GM19452 (cell line): ENCODE measurements at regions not wholly inside any gene's neighbourhood (a gene's known extent, or its start where the extent isn't known, plus 50 kb on each side); places are given as distances from the start of the nearest gene placed in this dataset.

ENCODE experiments used
- ATAC-seq: cut with Tn5 transposase; IDR thresholded peaks from one replicate; pipeline ENCODE4 v1.9.1; 2021; ENCODE audit not compliant: unreplicated experiment

- ATAC-seq: no peak
These were observed 975.2 kb upstream of the GHITM start for GRCh38 chr10:83164156-83164555.

DNA sequence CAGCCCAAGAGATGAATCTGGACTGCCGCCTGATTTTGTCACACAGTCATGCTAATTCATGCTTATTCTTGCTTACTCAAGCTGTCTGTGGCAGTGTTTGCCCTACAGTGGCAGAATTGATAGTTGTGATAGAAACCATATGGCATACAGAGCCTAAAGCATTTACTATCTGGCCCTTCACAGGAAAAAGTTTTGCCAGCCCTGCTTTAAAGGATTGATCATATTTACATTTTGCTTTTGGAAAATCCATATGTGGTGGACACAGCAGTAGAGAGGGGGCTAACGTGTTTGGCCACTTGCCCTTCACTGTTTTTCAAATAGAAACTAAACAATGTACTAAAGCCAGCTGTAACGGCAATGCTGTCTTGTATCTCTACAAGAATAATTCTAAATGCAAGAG lies 974.0 kb upstream of the GHITM start:
- no peak for ATAC-seq

DNA sequence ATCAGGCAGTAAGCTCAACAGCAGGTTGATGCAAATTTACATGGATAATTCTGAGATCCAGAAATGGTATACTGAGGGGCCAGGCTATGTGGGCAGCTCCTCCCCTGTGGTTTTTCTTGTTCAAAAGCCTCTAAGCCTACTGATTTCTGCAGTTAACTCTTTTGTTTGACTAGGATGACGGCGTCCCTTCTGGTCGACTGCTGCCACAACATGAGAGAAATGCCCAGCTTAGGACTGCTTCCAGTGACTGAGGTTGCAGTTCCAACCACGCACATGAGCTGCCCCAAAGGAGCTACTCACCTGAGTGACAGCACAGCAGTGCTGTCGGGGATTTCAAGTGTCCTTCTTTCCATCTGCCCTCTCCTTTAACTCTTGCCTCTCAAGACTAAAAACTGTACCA lies 973.0 kb upstream of the GHITM start:
- ATAC-seq: no peak

- ATAC-seq: no peak
These were observed 972.2 kb upstream of the GHITM start for GRCh38 chr10:83167081-83167480.

DNA sequence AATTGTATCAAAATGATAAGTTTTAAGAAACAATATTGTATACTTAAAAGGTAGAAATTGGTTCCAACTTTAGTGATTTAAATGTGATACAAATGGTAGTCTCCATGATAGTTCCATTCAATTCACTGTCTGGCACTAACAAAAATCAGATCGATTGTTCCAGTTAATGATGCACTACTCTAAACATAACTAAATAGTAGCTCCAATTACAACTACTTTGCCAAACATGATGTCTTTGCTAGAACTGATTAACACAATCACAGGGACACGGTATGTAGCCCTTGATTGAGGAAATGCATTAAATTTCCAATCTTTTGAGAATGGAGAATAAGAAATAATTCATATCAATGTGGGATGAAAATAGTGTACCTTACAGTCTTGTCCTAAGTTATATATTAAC lies 962.4 kb upstream of the GHITM start:
- no peak for ATAC-seq

DNA sequence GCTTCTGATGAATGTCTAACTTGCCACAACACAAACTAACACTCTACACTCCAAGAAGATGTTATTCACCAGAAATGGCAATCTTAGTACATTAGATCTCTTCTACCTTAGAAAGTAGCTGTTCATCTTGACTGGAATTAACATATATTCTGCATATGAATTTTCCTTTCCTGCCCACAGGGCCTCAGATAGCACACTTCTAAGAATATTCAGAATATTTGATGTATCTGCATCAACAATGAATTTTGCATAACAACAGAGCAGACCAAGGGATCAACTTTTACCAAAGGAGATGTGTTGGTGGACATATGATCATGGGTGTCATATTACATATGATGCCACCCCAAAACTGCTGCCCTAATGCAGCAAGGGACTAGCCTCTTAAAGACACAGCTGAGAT lies 960.8 kb upstream of the GHITM start:
- ATAC-seq: no peak

DNA sequence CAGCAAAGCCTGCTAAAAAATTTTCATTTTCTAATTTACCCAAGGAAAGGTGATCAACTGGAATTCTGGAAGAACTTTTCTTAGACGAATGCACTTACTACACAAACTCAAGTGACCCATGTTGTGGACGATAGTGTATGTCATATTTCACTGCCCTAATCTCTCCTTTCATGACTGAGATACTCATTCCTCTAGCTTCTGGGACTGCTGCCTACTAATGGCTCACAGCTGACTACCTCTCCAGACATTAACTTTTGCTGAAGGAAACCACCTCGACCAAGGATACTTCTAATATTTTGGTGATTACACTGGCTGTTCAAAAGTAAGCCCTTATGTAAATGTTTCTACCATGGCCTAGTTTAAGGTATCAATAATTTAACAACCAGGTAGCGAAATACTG lies 959.9 kb upstream of the GHITM start:
- ATAC-seq: no peak

GRCh38 chr10:83182076-83182475 lies 957.2 kb upstream of the GHITM start:
- no peak for ATAC-seq

- no peak for ATAC-seq
These were observed 954.7 kb upstream of the GHITM start for GRCh38 chr10:83184641-83185040.

GRCh38 chr10:83190614-83191013 lies 948.7 kb upstream of the GHITM start:
- no peak for ATAC-seq

DNA sequence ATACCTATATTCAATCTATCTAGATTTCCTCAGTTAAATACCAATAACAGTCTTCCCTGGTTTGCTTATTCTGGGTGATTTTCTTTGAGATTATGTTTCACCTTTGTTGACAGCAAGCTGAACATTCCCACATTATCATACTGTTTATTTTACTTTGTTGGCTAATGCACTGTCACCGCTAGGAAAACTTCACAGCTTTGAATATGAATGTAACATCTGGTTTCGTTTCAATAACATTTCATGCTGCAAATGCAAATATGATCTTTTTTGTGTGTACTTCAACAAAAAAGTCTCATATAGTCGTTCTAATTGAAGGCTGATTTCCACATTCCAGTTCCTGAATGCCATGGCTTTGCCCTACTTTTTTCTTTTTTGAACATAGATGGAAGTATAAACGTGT lies 946.3 kb upstream of the GHITM start:
- no peak for ATAC-seq

DNA sequence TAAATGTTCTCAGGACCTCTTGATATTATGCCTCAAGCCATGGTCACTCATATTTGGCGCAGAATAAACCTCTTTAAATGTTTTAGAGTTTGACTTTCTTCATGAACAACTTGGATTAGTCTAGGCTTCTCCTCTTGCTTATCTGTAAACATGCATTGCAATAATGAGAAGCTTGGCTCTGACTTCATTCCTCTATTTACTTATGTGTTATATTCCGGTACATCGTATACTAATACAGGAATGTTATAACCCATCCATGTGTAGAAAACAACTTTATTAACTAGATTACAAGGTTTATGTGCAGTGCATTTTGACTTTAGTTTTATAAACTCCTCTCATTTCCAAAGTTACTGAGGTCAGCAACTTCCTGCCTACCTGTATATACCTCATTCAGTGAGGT lies 944.3 kb upstream of the GHITM start:
- no peak for ATAC-seq

- no peak for ATAC-seq
These were observed 939.9 kb upstream of the GHITM start for GRCh38 chr10:83199374-83199773.

DNA sequence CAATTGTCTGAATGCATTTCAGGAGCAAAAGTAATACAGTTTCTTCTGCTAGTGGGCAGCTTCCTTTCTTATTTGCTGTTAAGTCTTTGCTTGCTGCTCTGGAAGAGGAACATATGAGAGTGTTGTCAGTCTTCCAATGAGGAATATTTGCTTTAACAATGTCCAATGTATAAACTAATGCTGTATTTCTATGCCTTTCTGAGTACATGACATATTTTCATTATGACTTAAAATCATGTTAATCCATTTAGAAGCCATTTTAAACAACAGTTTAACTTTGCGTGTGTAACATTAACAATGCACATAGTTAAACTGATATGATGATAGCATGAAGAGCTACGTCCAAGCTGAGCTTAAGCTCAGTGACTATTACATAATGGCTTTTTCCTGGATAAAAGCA lies 933.4 kb upstream of the GHITM start:
- ATAC-seq: no peak

- no peak for ATAC-seq
These were observed 926.5 kb upstream of the GHITM start for GRCh38 chr10:83212632-83213334.

DNA sequence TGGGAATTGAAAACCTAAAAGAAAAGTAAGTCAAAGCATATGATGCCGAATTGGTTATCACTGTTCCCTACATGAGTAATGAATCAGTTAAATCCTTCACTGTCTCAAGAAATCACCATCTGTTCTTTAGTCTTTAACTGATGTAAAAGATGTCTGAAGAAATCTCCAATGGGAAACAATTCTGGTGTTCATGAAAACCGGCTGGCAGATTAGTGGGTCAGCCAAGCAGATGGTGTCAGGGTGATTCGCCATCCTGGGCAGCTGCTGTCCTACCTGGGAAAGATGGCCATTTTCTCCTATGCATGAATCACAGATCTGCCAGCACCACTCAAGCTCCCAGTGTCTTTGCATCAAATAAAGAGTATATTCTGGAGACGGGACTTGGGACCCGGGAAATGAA lies 925.2 kb upstream of the GHITM start:
- no peak for ATAC-seq

DNA sequence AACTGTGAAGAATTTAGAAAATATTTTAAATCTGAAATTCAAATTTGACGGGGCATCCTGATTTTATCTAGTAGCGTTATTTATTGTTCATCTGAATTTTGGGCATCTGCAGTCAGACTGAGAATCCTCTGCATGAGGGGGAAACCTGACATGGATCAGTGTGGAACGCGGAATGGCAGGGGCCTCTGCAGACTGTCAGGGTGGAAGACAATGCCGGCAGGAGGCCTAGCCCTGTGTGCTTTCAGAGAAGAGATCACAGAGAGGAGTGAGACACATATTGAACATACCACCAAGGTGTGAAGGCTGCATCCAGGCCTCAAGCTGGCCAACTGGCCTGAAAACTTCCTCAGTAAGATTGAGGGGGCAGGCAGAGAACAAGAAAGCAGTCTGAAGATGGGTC lies 921.1 kb upstream of the GHITM start:
- no peak for ATAC-seq

DNA sequence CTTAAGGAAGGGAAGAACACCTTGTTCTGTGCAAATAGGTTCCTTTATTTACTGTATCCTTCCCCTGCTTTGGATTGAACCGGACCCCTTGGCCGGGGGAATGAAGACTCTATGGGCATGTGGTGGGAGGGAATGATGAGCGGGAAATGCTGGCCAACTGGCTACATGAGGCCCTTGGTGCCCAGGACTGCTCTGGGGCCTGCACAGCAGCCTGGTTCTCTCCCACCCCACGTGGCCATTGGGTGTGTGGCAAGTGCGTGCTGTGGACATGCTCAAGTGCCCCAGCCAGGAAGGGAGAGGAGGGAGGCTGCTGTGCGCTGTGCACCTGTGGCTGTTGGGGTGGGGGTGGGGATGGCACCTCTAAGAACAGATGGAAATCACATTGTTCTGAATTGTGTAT lies 917.0 kb upstream of the GHITM start:
- ATAC-seq: no peak

DNA sequence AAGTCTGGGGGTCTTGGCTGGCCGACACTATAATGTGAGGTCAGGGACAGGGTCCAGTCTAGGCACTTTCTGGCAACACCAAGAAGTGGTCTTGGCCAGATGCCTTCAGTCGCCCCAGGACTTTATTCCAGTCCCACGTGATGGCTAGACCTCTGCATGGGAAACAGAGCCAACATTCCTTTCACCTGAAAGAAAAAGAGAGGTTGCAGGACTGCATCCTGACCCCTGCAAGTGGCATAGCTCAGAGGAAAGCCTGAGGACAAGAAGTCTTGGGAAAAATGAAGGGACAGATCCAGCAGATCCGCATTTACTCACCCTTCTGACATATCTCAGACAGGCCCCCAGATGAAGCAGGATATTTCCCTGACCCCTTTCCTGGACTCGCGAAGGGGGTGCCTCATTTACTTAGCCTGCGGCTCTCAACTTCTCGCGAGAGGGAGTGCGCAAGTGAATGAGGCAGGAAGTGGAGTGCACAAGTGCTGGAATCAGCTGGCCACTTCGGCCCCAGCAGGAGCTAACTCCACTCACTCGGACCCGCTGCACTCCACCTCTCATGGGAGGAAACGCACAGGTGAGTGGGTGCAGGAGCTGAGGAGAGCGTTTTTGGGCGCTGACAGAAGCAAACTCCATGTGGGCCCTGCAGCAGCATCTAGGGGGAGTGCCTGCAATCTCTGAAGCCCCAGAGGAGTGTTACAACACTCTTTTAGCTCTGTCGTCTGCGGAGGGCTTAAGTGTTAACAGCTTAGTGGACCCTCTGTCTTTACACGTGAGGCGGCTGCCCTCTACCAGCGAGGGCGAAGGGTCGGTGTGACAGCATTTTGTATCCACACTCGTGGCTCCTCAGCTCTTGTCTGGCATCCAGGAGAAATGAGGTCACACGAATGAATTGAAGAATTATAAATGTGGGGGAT lies 916.2 kb upstream of the GHITM start:
- ATAC-seq: no peak

- no peak for ATAC-seq
These were observed 913.5 kb upstream of the GHITM start for GRCh38 chr10:83225781-83226180.

DNA sequence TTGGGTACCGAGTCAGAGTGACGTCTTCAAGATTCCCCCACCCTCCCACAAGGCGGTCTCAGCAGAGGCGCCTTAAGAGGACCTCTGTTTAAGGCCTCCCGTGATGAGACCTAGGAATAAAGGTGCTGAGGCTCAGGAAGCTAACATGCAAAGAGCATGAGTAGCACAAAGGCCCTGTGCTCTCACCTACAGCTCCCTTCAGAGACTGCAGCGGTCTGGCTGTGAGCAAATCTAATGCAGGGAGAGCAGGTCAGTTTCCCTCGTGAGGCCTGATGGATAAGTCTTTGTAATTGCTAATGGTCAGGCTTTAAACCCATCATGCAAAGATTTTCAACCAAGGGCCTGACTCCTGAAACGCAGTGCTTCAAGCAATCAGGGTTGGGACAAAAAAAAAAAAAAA lies 909.3 kb upstream of the GHITM start:
- ATAC-seq: no peak

DNA sequence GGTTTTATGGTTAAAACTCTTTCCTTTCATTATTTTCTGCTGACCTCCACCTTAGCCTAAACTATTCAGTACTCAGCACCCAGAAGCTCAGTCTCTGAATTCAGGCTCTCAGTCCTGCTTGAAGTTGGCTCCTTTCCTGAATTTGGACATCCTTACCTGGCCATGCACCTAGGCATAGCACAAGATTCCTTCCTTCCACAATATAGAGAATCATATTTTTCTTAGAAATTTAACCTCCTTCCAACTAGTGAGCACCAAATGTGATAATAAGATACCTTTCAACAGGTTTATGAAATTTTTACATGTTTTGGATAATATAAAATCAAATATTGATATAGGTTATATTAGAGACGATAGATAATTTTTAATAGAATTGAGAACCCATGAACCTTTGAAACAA lies 905.6 kb upstream of the GHITM start:
- no peak for ATAC-seq
